GM23338 (cell line): ENCODE measurements at regions not wholly inside any gene's neighbourhood (a gene's known extent, or its start where the extent isn't known, plus 50 kb on each side); places are given as distances from the start of the nearest gene placed in this dataset.

Experiments
- ATAC-seq: fragments of 200-7000 bp; cut with Tn5 transposase; 3 replicates; pipeline ENCODE4 v1.9.1; 2020
- DNase-seq: peaks from one replicate; pipeline ENCODE4 v3.0.0-alpha.2; 2015; ENCODE audit warnings: low spot score
- H2AFZ ChIP-seq: fragments of 200-600 bp; sonication (generic); 2 replicates; pipeline ENCODE4 v1.8.0; 2016; ENCODE audit warnings: antibody characterized with exemption, mild to moderate bottlenecking, moderate library complexity
- H3F3A ChIP-seq: fragments of 200-600 bp; sonication (generic); replicated peaks from 2 replicates; pipeline ENCODE4 v1.8.0; 2017; ENCODE audit warnings: antibody characterized with exemption, mixed run types, low read depth
- H3K27ac ChIP-seq: fragments of 200-600 bp; sonication (generic); 2 replicates; pipeline ENCODE4 v1.6.1; 2016; ENCODE audit warnings: low read depth
- H3K27me3 ChIP-seq: fragments of 200-600 bp; sonication (generic); 2 replicates; pipeline ENCODE4 v1.8.0; 2016; ENCODE audit warnings: mild to moderate bottlenecking, mixed run types, moderate library complexity; ENCODE audit not compliant: insufficient read depth
- H3K36me3 ChIP-seq: fragments of 200-600 bp; sonication (generic); 2 replicates; pipeline ENCODE4 v1.8.0; 2016; ENCODE audit warnings: mild to moderate bottlenecking; ENCODE audit not compliant: insufficient read depth
- H3K4me1 ChIP-seq: fragments of 200-600 bp; sonication (generic); 2 replicates; pipeline ENCODE4 v1.8.0; 2016; ENCODE audit warnings: mild to moderate bottlenecking, moderate library complexity; ENCODE audit not compliant: insufficient read depth
- H3K4me2 ChIP-seq: fragments of 200-600 bp; sonication (generic); 2 replicates; pipeline ENCODE4 v1.7.1; 2017; ENCODE audit warnings: mixed run types
- H3K4me3 ChIP-seq: fragments of 200-600 bp; sonication (generic); 2 replicates; pipeline ENCODE4 v1.6.1; 2016; ENCODE audit warnings: mixed run types
- H3K79me2 ChIP-seq: fragments of 200-600 bp; sonication (generic); replicated peaks from 2 replicates; pipeline ENCODE4 v1.8.0; 2017; ENCODE audit warnings: mild to moderate bottlenecking; ENCODE audit not compliant: insufficient read depth
- H3K9me2 ChIP-seq: fragments of 200-600 bp; sonication (generic); 2 replicates; pipeline ENCODE4 v1.8.0; 2017; ENCODE audit not compliant: insufficient read depth
- H4K20me1 ChIP-seq: fragments of 200-600 bp; sonication (generic); replicated peaks from 2 replicates; pipeline ENCODE4 v1.8.0; 2017; ENCODE audit warnings: mild to moderate bottlenecking; ENCODE audit not compliant: insufficient read depth
- H3K27ac Mint-ChIP-seq: 2 replicates; pipeline ENCODE4 v1.8.0; 2020; ENCODE audit warnings: inconsistent platforms, mild to moderate bottlenecking, moderate library complexity, mixed read lengths
- H3K27me3 Mint-ChIP-seq: 3 replicates; pipeline ENCODE4 v1.8.0; 2022; ENCODE audit warnings: low read depth, mild to moderate bottlenecking, moderate library complexity, mixed read lengths, inconsistent platforms; ENCODE audit not compliant: insufficient read depth, poor library complexity
- H3K36me3 Mint-ChIP-seq: 3 replicates; pipeline ENCODE4 v1.8.0; 2021; ENCODE audit warnings: low read depth, mild to moderate bottlenecking, inconsistent platforms, moderate library complexity, mixed read lengths
- H3K4me1 Mint-ChIP-seq: 3 replicates; pipeline ENCODE4 v1.8.0; 2020; ENCODE audit warnings: mild to moderate bottlenecking, inconsistent platforms, mixed read lengths
- H3K4me3 Mint-ChIP-seq: 3 replicates; pipeline ENCODE4 v1.8.0; 2021; ENCODE audit warnings: moderate library complexity, mild to moderate bottlenecking, inconsistent platforms, mixed read lengths
- H3K9me3 Mint-ChIP-seq: 3 replicates; pipeline ENCODE4 v1.8.0; 2020; ENCODE audit warnings: moderate library complexity, mild to moderate bottlenecking, inconsistent platforms, mixed read lengths
- CREB1 ChIP-seq: fragments of 250-450 bp; sonication (Bioruptor Pico); IDR thresholded peaks from 2 replicates; pipeline ENCODE4 v1.5.0; 2020; ENCODE audit warnings: low read depth, mild to moderate bottlenecking, moderate library complexity
- CTCF ChIP-seq, 2 experiments: fragments of 200-600 bp in 1 of 2; sonication (generic) in 1 of 2; conservative IDR thresholded peaks; 2 replicates each; pipeline versions ENCODE4 v1.5.1 to v1.6.1; 2016 to 2017; ENCODE audit warnings: antibody characterized with exemption in 2 of 2, low read depth in 2 of 2, mild to moderate bottlenecking in 2 of 2, moderate library complexity in 1 of 2
- ETS1 ChIP-seq: IDR thresholded peaks from 2 replicates; pipeline ENCODE4 v1.6.1; 2016; ENCODE audit warnings: antibody characterized with exemption
- EZH2 ChIP-seq: fragments of 200-600 bp; sonication (generic); IDR thresholded peaks from one replicate; pipeline ENCODE4 v1.8.0; 2017; ENCODE audit warnings: antibody characterized with exemption, mild to moderate bottlenecking, low read depth; ENCODE audit not compliant: unreplicated experiment
- EZH2phosphoT487 ChIP-seq: fragments of 200-600 bp; sonication (generic); IDR thresholded peaks from one replicate; pipeline ENCODE4 v1.8.1; 2018; ENCODE audit warnings: antibody characterized with exemption; ENCODE audit not compliant: unreplicated experiment
- JUNB ChIP-seq: IDR thresholded peaks from one replicate; pipeline ENCODE4 v1.6.1; 2016; ENCODE audit warnings: antibody characterized with exemption; ENCODE audit not compliant: unreplicated experiment
- NANOG ChIP-seq: IDR thresholded peaks from 2 replicates; pipeline ENCODE4 v1.6.1; 2016; ENCODE audit warnings: antibody characterized with exemption, borderline replicate concordance
- POLR2AphosphoS5 ChIP-seq: IDR thresholded peaks from 2 replicates; pipeline ENCODE4 v1.6.1; 2016; ENCODE audit warnings: antibody characterized with exemption, low read depth
- REST ChIP-seq: IDR thresholded peaks from one replicate; pipeline ENCODE4 v1.6.1; 2018; ENCODE audit warnings: antibody characterized with exemption; ENCODE audit not compliant: unreplicated experiment
- STAT1 ChIP-seq: IDR thresholded peaks from one replicate; pipeline ENCODE4 v1.6.1; 2016; ENCODE audit warnings: antibody characterized with exemption; ENCODE audit not compliant: unreplicated experiment
- ZNF114 ChIP-seq: fragments of 250-450 bp; sonication (Bioruptor Pico); IDR thresholded peaks from 2 replicates; pipeline ENCODE4 v1.5.0; 2020; ENCODE audit warnings: mild to moderate bottlenecking, moderate library complexity
- ZNF331 ChIP-seq: fragments of 250-450 bp; sonication (Bioruptor Pico); IDR thresholded peaks from 2 replicates; pipeline ENCODE4 v1.5.0; 2020; ENCODE audit warnings: low read depth, mild to moderate bottlenecking, moderate library complexity
- ZNF462 ChIP-seq: fragments of 250-450 bp; sonication (Bioruptor Pico); IDR thresholded peaks from 2 replicates; pipeline ENCODE4 v1.5.0; 2020; ENCODE audit warnings: mild to moderate bottlenecking, moderate library complexity

GRCh38 chr14:29503903-29504302 lies 423.7 kb downstream of the PRKD1 start:
- no peak for ATAC-seq
- Histone ChIP-seq H4K20me1 (no peaks in the 10 kb centered on the region), H3F3A (no peaks in the 10 kb centered on the region), H2AFZ (no peak overlapping the region), H3K4me3 (no peak overlapping the region), H3K4me1 (no peaks in the 10 kb centered on the region), H3K79me2 (no peaks in the 10 kb centered on the region), H3K36me3 (no peaks in the 10 kb centered on the region), H3K27ac (no peak overlapping the region), H3K27me3 (no peaks in the 10 kb centered on the region), H3K9me2 (0 out of 2 replicates have a peak, but pooled peaks cover 1% of the 10 kb centered on the region), H3K4me2 (no peak overlapping the region)
- Mint-ChIP-seq H3K9me3 (peaks cover 22% of the 10 kb centered on the region), H3K4me1 (no peaks in the 10 kb centered on the region), H3K36me3 (peaks cover 19% of the 10 kb centered on the region; the same call in 2 of the 3 replicates), H3K27me3 (peaks cover 1% of the 10 kb centered on the region), H3K4me3 (no peak overlapping the region), H3K27ac (no peak overlapping the region)
- TF ChIP-seq CTCF (conservative IDR thresholded peaks at IDR 0.05; ENCODE audit: low read depth in 2 of 2) = no peak
- TF ChIP-seq NANOG = no peak
- TF ChIP-seq EZH2phosphoT487 = no peak
- no peak for TF ChIP-seq JUNB
- no peak for TF ChIP-seq ZNF331
- TF ChIP-seq EZH2 = no peak
- TF ChIP-seq ETS1 = no peak
- TF ChIP-seq ZNF462 (CRISPR knock-in tag) = no peak
- TF ChIP-seq ZNF114 (CRISPR knock-in tag) = no peak
- no peak for TF ChIP-seq STAT1
- no peak for TF ChIP-seq REST
- no peak for TF ChIP-seq POLR2AphosphoS5
- no peak for TF ChIP-seq CREB1 (CRISPR knock-in tag)
- no peak for DNase-seq
